Brain microvascular endothelial cell (primary cell): ENCODE measurements at regions not wholly inside any gene's neighbourhood (a gene's known extent, or its start where the extent isn't known, plus 50 kb on each side); places are given as distances from the start of the nearest gene placed in this dataset.

Source experiments
- DNase-seq: peaks from one replicate; pipeline ENCODE4 v3.0.0-alpha.2; 2020
- H3K27ac ChIP-seq: fragments of 250-450 bp; sonication (Bioruptor Pico); 2 replicates; pipeline ENCODE4 v1.5.1; 2020; ENCODE audit warnings: mild to moderate bottlenecking, moderate library complexity
- H3K27me3 ChIP-seq: fragments of 250-450 bp; sonication (Bioruptor Pico); replicated peaks from 2 replicates; pipeline ENCODE4 v1.5.1; 2020; ENCODE audit warnings: mild to moderate bottlenecking
- H3K36me3 ChIP-seq: fragments of 250-450 bp; sonication (Bioruptor Pico); replicated peaks from 2 replicates; pipeline ENCODE4 v1.5.1; 2020; ENCODE audit warnings: mild to moderate bottlenecking
- H3K4me3 ChIP-seq: 2 replicates; pipeline ENCODE4 v1.5.1; 2011; ENCODE audit warnings: low read depth, mild to moderate bottlenecking, control low read depth, low read length, moderate library complexity
- CTCF ChIP-seq: IDR thresholded peaks from 2 replicates; pipeline ENCODE4 v1.5.1; 2011; ENCODE audit warnings: low read depth, mild to moderate bottlenecking, moderate library complexity, low read length, control low read depth, inconsistent platforms; ENCODE audit errors: missing control alignments
- in situ Hi-C: cut with HindIII; loops from 2 replicates; pipeline ENCODE4 v1.10.0; 2017; ENCODE audit warnings: low sequenced_read_pairs, low pct_ligation_motif_present

- no peak for DNase-seq
- Histone ChIP-seq H3K27ac (no peak overlapping the region), H3K4me3 (no peak overlapping the region), H3K36me3 (no peaks in the 10 kb centered on the region), H3K27me3 (no peaks in the 10 kb centered on the region)
- in situ Hi-C loops: no loop called here
- no peak for TF ChIP-seq CTCF
Observed at GRCh38 chr21:39053126-39053525, 130.1 kb downstream of the PSMG1 start.

- in situ Hi-C loops: no loop called here
Observed at GRCh38 chr21:39052718-39053117, 130.5 kb downstream of the PSMG1 start.

GRCh38 chr21:39051588-39051949 lies 131.7 kb downstream of the PSMG1 start:
- Histone ChIP-seq H3K4me3 (no peak overlapping the region), H3K36me3 (no peaks in the 10 kb centered on the region), H3K27ac (no peak overlapping the region), H3K27me3 (no peaks in the 10 kb centered on the region)
- TF ChIP-seq CTCF: no peak
- in situ Hi-C loops: no loop called here
- peak; percentile 37 for DNase-seq

More at GRCh38 chr21:39052718-39053117, 130.5 kb downstream of the PSMG1 start:
- no peak for DNase-seq
- TF ChIP-seq CTCF: no peak
- H3K27ac ChIP-seq: no peak overlapping the region
- H3K27me3 ChIP-seq: no peaks in the 10 kb centered on the region
- no peaks in the 10 kb centered on the region for H3K36me3 ChIP-seq
- H3K4me3 ChIP-seq: no peak overlapping the region

- H3K4me3 ChIP-seq: no peak overlapping the region
- no peak for TF ChIP-seq CTCF
- DNase-seq: no peak
- H3K27me3 ChIP-seq: no peaks in the 10 kb centered on the region
- in situ Hi-C loops: no loop called here
- H3K27ac ChIP-seq: no peak overlapping the region
- H3K36me3 ChIP-seq: no peaks in the 10 kb centered on the region
Observed at GRCh38 chr21:39050841-39051587, 132.2 kb downstream of the PSMG1 start.

GRCh38 chr21:39048574-39048973 lies 134.7 kb downstream of the PSMG1 start:
- peak; percentile 43 for DNase-seq
- no peak for TF ChIP-seq CTCF
- Histone ChIP-seq H3K27me3 (no peaks in the 10 kb centered on the region), H3K36me3 (no peaks in the 10 kb centered on the region), H3K4me3 (no peak overlapping the region), H3K27ac (no peak overlapping the region)
- in situ Hi-C loops: no loop called here

GRCh38 chr21:39048064-39048463 lies 135.2 kb downstream of the PSMG1 start:
- Histone ChIP-seq H3K27me3 (no peaks in the 10 kb centered on the region), H3K4me3 (no peak overlapping the region), H3K36me3 (no peaks in the 10 kb centered on the region), H3K27ac (no peak overlapping the region)
- in situ Hi-C loops: no loop called here
- peak; percentile 48 for DNase-seq
- no peak for TF ChIP-seq CTCF
